ENCODE measurements at regions not wholly inside any gene's neighbourhood (a gene's known extent, or its start where the extent isn't known, plus 50 kb on each side); places are given as distances from the start of the nearest gene placed in this dataset.

DNA sequence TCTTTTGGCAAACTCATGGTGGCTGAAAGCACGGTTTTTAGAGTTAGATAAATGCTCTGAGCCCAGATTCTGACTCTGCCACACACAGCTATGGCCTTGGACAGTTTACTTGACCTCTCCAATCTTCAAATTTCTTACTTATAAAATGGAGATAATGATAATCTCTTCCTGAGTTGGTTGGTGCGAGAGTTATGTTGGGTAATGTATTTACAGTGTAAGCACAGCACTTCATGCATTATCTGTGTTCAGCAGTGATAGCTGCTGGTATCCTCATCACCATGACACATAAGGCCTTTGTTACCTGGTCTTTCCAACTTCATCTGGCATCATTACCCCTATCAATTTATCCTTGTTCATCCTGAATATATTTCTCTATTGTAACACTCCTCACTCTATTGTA is 178.8 kb upstream of the ELL2 start:
- no peak for DNase-seq (ENCODE audit: low read depth in 1 of 2, low spot score in 1 of 2)

GRCh38 chr5:96140084-96140483 is 178.4 kb upstream of the ELL2 start:
- no peak for DNase-seq (ENCODE audit: low read depth in 1 of 2, low spot score in 1 of 2)

DNA sequence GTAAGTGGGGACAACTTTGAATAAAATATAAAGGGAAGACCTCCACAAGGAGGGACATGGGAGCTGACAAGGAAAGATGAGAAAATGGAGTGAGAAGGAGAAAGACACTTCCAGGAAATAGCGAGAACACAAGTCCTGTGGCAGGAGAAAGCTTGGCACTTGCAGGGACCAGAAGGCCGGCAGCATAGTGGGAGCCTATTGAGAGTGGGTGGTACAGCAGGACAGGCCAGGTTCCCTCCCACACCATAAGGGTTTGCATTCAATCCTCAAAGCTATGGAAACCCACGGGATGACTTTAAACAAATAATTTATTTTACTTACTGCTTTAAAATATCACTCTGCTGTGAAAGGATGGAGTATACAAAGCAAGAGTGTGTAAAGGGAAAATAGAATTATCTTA is 173.2 kb upstream of the ELL2 start:
- no peak for DNase-seq (ENCODE audit: low read depth in 1 of 2, low spot score in 1 of 2)

- no peak for DNase-seq (ENCODE audit: low read depth in 1 of 2, low spot score in 1 of 2)
Measured at GRCh38 chr5:96133341-96134079, 171.9 kb upstream of the ELL2 start.

DNA sequence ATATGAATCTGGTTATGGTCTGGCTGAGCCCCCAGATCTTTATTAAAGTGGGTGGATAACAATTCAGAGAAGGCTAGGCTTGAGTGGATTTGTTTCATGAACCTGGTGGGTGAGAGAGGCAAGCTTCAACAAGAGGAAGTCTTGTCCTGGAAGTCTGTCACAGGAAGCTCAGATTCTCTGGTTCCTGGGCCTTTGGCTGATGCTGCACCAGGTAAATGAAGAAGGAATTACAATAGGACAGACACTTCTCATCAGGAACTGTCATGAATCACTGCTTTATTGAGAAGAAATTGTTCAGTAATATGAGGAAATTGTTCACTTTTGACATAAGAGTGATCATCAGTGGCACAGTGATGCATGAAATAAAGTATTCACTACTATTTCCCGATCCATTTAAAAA is 167.6 kb upstream of the ELL2 start:
- no peak for DNase-seq (ENCODE audit: low read depth in 1 of 2, low spot score in 1 of 2)

DNA sequence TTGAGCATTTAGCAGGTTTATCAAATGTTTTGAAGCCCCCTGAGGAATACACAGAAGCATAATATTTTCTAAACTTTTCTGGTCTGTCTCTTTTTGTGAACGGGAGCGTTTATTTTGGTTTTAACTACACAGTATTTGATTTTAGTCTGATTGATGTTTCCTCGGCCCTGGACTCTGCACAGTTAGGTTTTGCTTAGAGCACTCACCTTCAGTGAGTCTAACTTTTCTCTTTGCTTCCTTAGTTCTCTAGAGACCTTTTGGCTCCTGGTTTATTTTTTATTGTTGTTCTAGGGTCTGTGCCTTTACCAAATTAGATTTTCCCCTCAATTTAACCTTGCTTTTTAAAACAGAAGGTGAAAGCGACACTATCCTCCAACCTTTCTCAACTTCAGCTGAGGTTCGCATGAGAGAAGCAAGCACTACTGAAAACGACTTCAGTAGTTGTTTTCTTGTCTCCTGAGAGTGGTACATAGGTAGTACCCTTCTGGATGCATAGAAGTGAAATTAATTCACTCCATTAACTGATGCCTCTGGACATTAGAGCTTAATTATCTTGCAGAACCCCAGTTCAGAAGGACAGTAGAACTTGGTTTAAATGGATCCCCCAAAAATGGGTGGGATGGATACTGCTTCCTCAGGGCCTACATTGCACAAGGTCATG is 166.7 kb upstream of the ELL2 start:
- no peak for DNase-seq (ENCODE audit: low read depth in 1 of 2, low spot score in 1 of 2)

DNA sequence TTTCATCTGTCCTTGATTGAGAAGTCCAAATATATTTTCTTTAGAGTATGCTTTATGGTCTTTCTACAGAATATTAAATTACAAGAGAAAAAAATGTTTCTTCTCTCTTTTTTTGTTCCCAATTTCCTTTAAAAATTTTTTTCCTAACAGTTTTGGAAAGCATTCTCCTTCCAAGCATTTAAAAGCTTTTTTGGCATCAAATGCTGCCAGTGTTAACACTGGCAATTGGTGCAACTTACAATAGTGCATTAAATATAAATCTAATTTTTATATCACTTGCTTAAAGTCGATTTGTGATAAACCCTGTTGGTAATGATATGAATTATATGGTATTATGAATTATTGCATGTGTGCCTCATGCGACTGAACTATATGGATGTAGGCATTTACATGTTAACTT is 165.9 kb upstream of the ELL2 start:
- no peak for DNase-seq (ENCODE audit: low read depth in 1 of 2, low spot score in 1 of 2)

GRCh38 chr5:96125231-96125891 is 163.7 kb upstream of the ELL2 start:
- DNase-seq (ENCODE audit: low read depth in 1 of 2, low spot score in 1 of 2), result no peak

DNA sequence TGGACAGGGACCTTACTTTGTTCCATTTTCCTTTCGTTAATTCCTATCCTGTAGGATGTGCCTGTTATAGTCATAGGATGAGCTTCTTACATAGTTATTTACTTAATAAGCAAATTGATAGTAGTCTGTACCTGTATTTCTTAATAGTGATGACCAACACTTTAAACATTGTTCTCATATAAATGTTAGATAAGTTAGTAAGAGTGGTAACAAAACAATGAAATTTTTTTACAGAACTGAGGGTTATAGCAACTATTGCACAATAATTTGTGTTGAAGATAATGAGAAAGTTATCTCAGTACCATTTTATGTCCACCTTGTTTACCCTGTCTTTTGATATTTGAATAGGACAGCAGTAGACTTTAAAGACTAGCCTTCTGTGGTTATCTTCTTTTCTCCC is 162.9 kb upstream of the ELL2 start:
- DNase-seq (ENCODE audit: low read depth in 1 of 2, low spot score in 1 of 2), result no peak

GRCh38 chr5:96123418-96123817 is 161.8 kb upstream of the ELL2 start:
- no peak for DNase-seq (ENCODE audit: low read depth in 1 of 2, low spot score in 1 of 2)

GRCh38 chr5:96121364-96121763 is 159.7 kb upstream of the ELL2 start:
- DNase-seq (ENCODE audit: low read depth in 1 of 2, low spot score in 1 of 2), result no peak

DNA sequence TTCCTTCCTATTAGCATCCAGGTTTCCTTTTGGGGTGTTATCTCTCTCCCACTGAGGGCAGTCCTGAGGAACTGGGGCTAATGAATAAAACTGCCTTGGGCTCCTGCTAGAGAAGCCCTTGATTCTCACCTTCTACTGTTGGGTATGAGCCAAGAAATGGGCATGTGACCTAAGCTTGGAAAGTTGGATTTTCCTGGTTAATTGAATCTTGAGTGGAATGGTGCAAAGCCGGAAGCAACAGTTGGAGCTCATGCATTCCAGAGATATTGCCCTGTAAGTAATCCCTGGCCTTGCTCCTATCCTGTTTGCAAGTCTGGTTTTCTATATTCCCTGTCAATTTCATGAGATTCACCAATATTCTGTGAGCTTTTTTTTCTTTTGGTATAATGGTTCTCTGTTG is 158.5 kb upstream of the ELL2 start:
- DNase-seq (ENCODE audit: low read depth in 1 of 2, low spot score in 1 of 2), result no peak

GRCh38 chr5:96117771-96118651 is 156.4 kb upstream of the ELL2 start:
- DNase-seq (ENCODE audit: low read depth in 1 of 2, low spot score in 1 of 2), result no peak

GRCh38 chr5:96115147-96115807 is 153.6 kb upstream of the ELL2 start:
- no peak for DNase-seq (ENCODE audit: low read depth in 1 of 2, low spot score in 1 of 2)

DNA sequence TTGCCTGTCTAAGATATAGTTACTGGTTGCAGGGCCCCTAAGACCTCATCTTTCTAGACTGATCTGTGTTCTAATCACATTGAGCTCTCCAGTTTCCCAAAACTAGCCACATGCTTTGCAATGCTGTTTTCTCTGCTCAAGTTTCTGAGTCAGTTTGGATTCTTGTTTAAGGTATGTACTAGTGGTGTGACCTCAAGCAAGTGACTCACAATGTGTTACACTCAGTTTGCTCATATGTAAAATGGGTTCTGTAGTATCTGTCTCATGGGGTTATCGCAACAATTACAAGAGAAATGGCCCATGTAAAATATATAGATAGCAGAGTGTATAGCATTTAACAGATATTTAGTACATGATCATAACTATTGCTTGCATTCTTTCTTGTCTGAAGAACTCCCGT is 153.1 kb upstream of the ELL2 start:
- no peak for DNase-seq (ENCODE audit: low read depth in 1 of 2, low spot score in 1 of 2)

- DNase-seq (ENCODE audit: low read depth in 1 of 2, low spot score in 1 of 2), result no peak
Measured at GRCh38 chr5:96113170-96113939, 151.7 kb upstream of the ELL2 start.

DNA sequence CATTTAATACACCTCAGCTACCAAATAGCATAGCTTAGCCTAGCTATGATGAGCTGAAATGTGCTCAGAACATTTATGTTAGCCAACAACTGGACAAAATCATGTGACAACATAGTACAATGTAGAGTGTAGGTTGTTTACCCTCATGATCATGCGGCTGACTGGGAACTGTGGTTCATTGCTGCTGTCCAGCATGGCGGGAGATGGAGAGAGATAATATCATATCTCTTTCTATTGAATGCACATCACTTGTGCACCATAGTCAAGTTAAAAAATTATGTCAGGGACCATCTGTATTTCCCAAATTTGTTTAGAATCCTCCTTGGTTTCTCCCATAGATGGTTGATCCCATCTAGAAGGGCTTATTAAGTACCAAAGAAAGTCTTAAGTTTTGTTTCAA is 151.1 kb upstream of the ELL2 start:
- DNase-seq (ENCODE audit: low read depth in 1 of 2, low spot score in 1 of 2), result no peak

- DNase-seq (ENCODE audit: low read depth in 1 of 2, low spot score in 1 of 2), result no peak
Measured at GRCh38 chr5:96112123-96112670, 150.5 kb upstream of the ELL2 start.

DNA sequence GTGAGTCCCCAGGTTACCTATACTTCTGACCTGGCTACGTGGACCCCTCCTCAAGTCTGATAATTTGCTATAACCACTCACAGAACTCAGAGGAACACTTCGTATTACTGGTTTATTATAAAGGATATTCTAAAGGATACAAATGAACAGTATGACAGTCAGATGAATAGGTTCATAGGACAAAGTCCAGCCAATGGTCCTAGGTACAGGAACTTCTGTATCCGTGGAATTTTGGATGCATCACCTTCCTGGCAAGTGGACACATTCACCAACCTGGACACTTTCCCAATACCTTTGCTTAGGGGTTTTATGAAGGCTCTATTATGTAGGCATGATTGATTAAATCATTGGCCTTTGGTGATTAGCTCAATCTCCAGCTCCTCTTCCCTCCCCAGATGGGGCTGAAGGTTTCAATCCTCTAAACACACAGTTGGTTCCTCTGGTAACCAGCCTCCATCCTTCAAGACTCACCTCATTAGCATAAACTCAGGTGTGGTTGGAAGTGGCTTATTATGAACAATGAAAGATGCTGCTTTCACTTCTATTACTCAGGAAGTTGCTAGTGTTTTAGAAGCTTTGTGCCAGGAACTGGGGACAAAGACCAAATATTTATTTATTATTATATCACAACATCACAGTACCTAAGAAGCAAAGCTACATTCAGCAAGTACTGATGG is 149.6 kb upstream of the ELL2 start:
- DNase-seq (ENCODE audit: low read depth in 1 of 2, low spot score in 1 of 2), result no peak
